Neural cell (in vitro differentiated cells): ENCODE measurements at regions not wholly inside any gene's neighbourhood (a gene's known extent, or its start where the extent isn't known, plus 50 kb on each side); places are given as distances from the start of the nearest gene placed in this dataset.

Experiments used
- H2AFZ ChIP-seq: fragments of 200-600, 300-800 bp; sonication (generic), shearing (Covaris generic); 2 replicates; pipeline ENCODE4 v1.6.0; 2014; ENCODE audit warnings: low read depth, mild to moderate bottlenecking, antibody characterized with exemption, low read length, moderate library complexity
- H3F3A ChIP-seq: fragments of 200-600 bp; shearing (Covaris generic); 2 replicates; pipeline ENCODE4 v1.6.1; 2016; ENCODE audit warnings: mild to moderate bottlenecking, moderate library complexity, mixed read lengths, antibody characterized with exemption, low read length; ENCODE audit not compliant: insufficient read depth, poor library complexity, severe bottlenecking
- H3K27ac ChIP-seq: fragments of 200-600, 300-800 bp; sonication (generic), shearing (Covaris generic); 2 replicates; pipeline ENCODE4 v1.5.1; 2014; ENCODE audit warnings: mild to moderate bottlenecking, low read length, moderate library complexity
- H3K27me3 ChIP-seq: fragments of 300-800, 200-600 bp; sonication (generic), shearing (Covaris generic); 2 replicates; pipeline ENCODE4 v1.6.0; 2014; ENCODE audit warnings: mild to moderate bottlenecking, low read depth, low read length, moderate library complexity; ENCODE audit not compliant: insufficient read depth
- H3K36me3 ChIP-seq: fragments of 300-800, 200-600 bp; sonication (generic), shearing (Covaris generic); 2 replicates; pipeline ENCODE4 v1.5.1; 2014; ENCODE audit warnings: mild to moderate bottlenecking, antibody characterized with exemption, low read length, moderate library complexity; ENCODE audit not compliant: insufficient read depth
- H3K4me2 ChIP-seq: fragments of 300-800, 200-600 bp; sonication (generic), shearing (Covaris generic); 2 replicates; pipeline ENCODE4 v1.6.0; 2014; ENCODE audit warnings: mild to moderate bottlenecking, low read length
- H3K4me3 ChIP-seq: fragments of 300-800, 200-600 bp; sonication (generic), shearing (Covaris generic); 2 replicates; pipeline ENCODE4 v1.5.1; 2014; ENCODE audit warnings: mild to moderate bottlenecking, low read length, moderate library complexity
- H3K79me2 ChIP-seq: fragments of 200-600 bp; shearing (Covaris generic); replicated peaks from 2 replicates; pipeline ENCODE4 v1.6.0; 2014; ENCODE audit warnings: mild to moderate bottlenecking, low read length, moderate library complexity; ENCODE audit not compliant: insufficient read depth
- H3K9ac ChIP-seq: fragments of 300-800, 200-600 bp; sonication (generic), shearing (Covaris generic); 2 replicates; pipeline ENCODE4 v1.6.1; 2016; ENCODE audit warnings: mild to moderate bottlenecking, low read length, mixed read lengths
- H3K9me2 ChIP-seq: fragments of 200-600 bp; shearing (Covaris generic); 2 replicates; pipeline ENCODE4 v1.6.1; 2016; ENCODE audit warnings: mild to moderate bottlenecking, low read length, mixed read lengths; ENCODE audit not compliant: insufficient read depth
- H3K9me3 ChIP-seq: fragments of 200-600, 300-800 bp; sonication (generic), shearing (Covaris generic); 2 replicates; pipeline ENCODE4 v1.6.1; 2016; ENCODE audit warnings: mild to moderate bottlenecking, mixed run types, low read length, moderate library complexity, mixed read lengths
- H4K20me1 ChIP-seq: fragments of 200-600 bp; shearing (Covaris generic); 2 replicates; pipeline ENCODE4 v1.6.1; 2016; ENCODE audit warnings: mild to moderate bottlenecking, mixed run types; ENCODE audit not compliant: insufficient read depth
- EP300 ChIP-seq: fragments of 450-650 bp; conservative IDR thresholded peaks from 2 replicates; pipeline ENCODE4 v1.6.1; 2014; ENCODE audit warnings: antibody characterized with exemption, mild to moderate bottlenecking, moderate library complexity; ENCODE audit not compliant: poor library complexity, severe bottlenecking
- EZH2 ChIP-seq: fragments of 200-600, 300-800 bp; shearing (Covaris generic), sonication (generic); IDR thresholded peaks from 2 replicates; pipeline ENCODE4 v1.6.1; 2014; ENCODE audit warnings: antibody characterized with exemption, low read length, borderline replicate concordance, mild to moderate bottlenecking; ENCODE audit not compliant: insufficient read depth, poor library complexity, severe bottlenecking
- MXI1 ChIP-seq: fragments of 450-650 bp; conservative IDR thresholded peaks from 2 replicates; pipeline ENCODE4 v1.6.1; 2014; ENCODE audit warnings: antibody characterized with exemption, mild to moderate bottlenecking; ENCODE audit not compliant: poor library complexity, severe bottlenecking
- SMC3 ChIP-seq: fragments of 450-650 bp; conservative IDR thresholded peaks from 2 replicates; pipeline ENCODE4 v1.6.1; 2014; ENCODE audit warnings: antibody characterized with exemption, mild to moderate bottlenecking, moderate library complexity; ENCODE audit not compliant: poor library complexity
- TAF1 ChIP-seq: IDR thresholded peaks from 2 replicates; pipeline ENCODE4 v1.6.1; 2012; ENCODE audit warnings: low read depth
- TF ChIP-seq, protein P1 (sequence below): IDR thresholded peaks from 2 replicates; pipeline ENCODE4 v1.6.1; 2012; ENCODE audit warnings: borderline replicate concordance

DNA sequence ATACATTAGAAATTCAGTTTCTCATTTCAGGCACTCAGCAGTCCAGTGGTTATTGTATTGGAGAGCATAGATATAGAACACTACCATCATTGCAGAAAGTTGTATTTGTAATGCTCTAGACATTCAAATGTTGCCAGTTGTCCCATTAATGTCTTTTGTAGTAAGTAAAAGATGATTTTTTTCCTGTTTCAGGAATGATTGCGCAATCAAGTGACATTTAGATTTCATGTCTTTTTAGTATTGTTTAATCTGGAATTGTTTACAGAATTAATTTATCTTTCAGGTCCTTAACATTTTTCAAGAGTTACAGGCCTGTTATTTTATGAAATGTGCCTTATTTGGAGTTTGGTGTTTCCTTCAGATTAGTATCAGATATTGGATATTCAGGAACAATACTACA lies 134.7 kb downstream of the MSTN start:
- Histone ChIP-seq H3F3A (no peaks in the 10 kb centered on the region), H3K27me3 (no peaks in the 10 kb centered on the region), H3K4me2 (no peak overlapping the region), H3K9me2 (no peaks in the 10 kb centered on the region), H2AFZ (no peak overlapping the region), H3K27ac (no peak overlapping the region), H3K9me3 (no peaks in the 10 kb centered on the region), H3K9ac (no peak overlapping the region), H3K4me3 (no peak overlapping the region), H4K20me1 (no peaks in the 10 kb centered on the region), H3K79me2 (no peaks in the 10 kb centered on the region), H3K36me3 (no peaks in the 10 kb centered on the region)
- TF ChIP-seq EP300 (no peak), TAF1 (no peak), EZH2 (no peak), SMC3 (no peak), MXI1 (no peak)
- TF ChIP-seq, protein P1, sequence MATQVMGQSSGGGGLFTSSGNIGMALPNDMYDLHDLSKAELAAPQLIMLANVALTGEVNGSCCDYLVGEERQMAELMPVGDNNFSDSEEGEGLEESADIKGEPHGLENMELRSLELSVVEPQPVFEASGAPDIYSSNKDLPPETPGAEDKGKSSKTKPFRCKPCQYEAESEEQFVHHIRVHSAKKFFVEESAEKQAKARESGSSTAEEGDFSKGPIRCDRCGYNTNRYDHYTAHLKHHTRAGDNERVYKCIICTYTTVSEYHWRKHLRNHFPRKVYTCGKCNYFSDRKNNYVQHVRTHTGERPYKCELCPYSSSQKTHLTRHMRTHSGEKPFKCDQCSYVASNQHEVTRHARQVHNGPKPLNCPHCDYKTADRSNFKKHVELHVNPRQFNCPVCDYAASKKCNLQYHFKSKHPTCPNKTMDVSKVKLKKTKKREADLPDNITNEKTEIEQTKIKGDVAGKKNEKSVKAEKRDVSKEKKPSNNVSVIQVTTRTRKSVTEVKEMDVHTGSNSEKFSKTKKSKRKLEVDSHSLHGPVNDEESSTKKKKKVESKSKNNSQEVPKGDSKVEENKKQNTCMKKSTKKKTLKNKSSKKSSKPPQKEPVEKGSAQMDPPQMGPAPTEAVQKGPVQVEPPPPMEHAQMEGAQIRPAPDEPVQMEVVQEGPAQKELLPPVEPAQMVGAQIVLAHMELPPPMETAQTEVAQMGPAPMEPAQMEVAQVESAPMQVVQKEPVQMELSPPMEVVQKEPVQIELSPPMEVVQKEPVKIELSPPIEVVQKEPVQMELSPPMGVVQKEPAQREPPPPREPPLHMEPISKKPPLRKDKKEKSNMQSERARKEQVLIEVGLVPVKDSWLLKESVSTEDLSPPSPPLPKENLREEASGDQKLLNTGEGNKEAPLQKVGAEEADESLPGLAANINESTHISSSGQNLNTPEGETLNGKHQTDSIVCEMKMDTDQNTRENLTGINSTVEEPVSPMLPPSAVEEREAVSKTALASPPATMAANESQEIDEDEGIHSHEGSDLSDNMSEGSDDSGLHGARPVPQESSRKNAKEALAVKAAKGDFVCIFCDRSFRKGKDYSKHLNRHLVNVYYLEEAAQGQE, result no peak
